Activated CD8-positive, alpha-beta T cell treated with anti-CD3 and anti-CD28 coated beads for 36 hours (primary cell): ENCODE measurements at regions not wholly inside any gene's neighbourhood (a gene's known extent, or its start where the extent isn't known, plus 50 kb on each side); places are given as distances from the start of the nearest gene placed in this dataset.

ENCODE experiments used
- ATAC-seq: fragments of 200-7000 bp; cut with Tn5 transposase; one replicate; pipeline ENCODE4 v1.10.0; 2021; ENCODE audit warnings: mild to moderate bottlenecking, moderate library complexity
- CTCF ChIA-PET: fragments of 350-600 bp; sonication (Branson Sonifier 250); formaldehyde crosslinking; loops from one replicate; lab custom pipeline; 2021; ENCODE audit warnings: antibody characterized with exemption; lab: Charles Lee
- POLR2A ChIA-PET: fragments of 350-600 bp; sonication (Branson Sonifier 250); formaldehyde crosslinking; loops from one replicate; lab custom pipeline; 2021; ENCODE audit warnings: antibody characterized with exemption; lab: Charles Lee
- DNase-seq: peaks from one replicate; pipeline ENCODE4 v3.0.0-alpha.2; 2020
- H3K27ac Mint-ChIP-seq: one replicate; pipeline ENCODE4 v1.8.0; 2021; ENCODE audit warnings: mild to moderate bottlenecking, mixed read lengths
- H3K27me3 Mint-ChIP-seq: one replicate; pipeline ENCODE4 v1.8.0; 2021; ENCODE audit warnings: mixed read lengths
- H3K36me3 Mint-ChIP-seq: one replicate; pipeline ENCODE4 v1.8.0; 2021; ENCODE audit warnings: low read depth, mixed read lengths
- H3K4me1 Mint-ChIP-seq: one replicate; pipeline ENCODE4 v1.8.0; 2021; ENCODE audit warnings: low read depth, mixed read lengths
- H3K4me3 Mint-ChIP-seq: one replicate; pipeline ENCODE4 v1.8.0; 2021; ENCODE audit warnings: mild to moderate bottlenecking, moderate library complexity, mixed read lengths
- H3K9me3 Mint-ChIP-seq: one replicate; pipeline ENCODE4 v1.8.0; 2021; ENCODE audit warnings: mixed read lengths
- CTCF ChIP-seq: fragments of 200-600 bp; IDR thresholded peaks from one replicate; pipeline ENCODE4 v1.8.0; 2022; ENCODE audit warnings: antibody characterized with exemption, mild to moderate bottlenecking
- intact Hi-C: fragments of 100-400 bp; cut with micrococcal nuclease; formaldehyde crosslinking; loops from one replicate; pipeline ENCODE4 v1.10.0; 2022

GRCh38 chr9:134518004-134518606 lies 123.5 kb upstream of the COL5A1 start:
- POLR2A ChIA-PET, result no interaction called here
- Mint-ChIP-seq H3K27ac (no peak overlapping the region), H3K4me1 (no peaks in the 10 kb centered on the region), H3K9me3 (no peaks in the 10 kb centered on the region), H3K36me3 (no peaks in the 10 kb centered on the region), H3K27me3 (no peaks in the 10 kb centered on the region), H3K4me3 (no peak overlapping the region)
- TF ChIP-seq CTCF, result no peak
- intact Hi-C loops, result no loop called here
- CTCF ChIA-PET, result no interaction called here
- DNase-seq (no peak), ATAC-seq (no peak)

GRCh38 chr9:134519375-134520070 lies 122.1 kb upstream of the COL5A1 start:
- no peak overlapping the region for H3K4me3 Mint-ChIP-seq
- H3K4me1 Mint-ChIP-seq, result no peaks in the 10 kb centered on the region
- no peak for TF ChIP-seq CTCF
- H3K27ac Mint-ChIP-seq, result no peak overlapping the region
- intact Hi-C loops, result no loop called here
- POLR2A ChIA-PET, result no interaction called here
- no peaks in the 10 kb centered on the region for H3K36me3 Mint-ChIP-seq
- no peak for DNase-seq
- no peaks in the 10 kb centered on the region for H3K27me3 Mint-ChIP-seq
- H3K9me3 Mint-ChIP-seq, result no peaks in the 10 kb centered on the region
- no peak for ATAC-seq
- CTCF ChIA-PET, result no interaction called here

GRCh38 chr9:134521817-134522501 lies 119.6 kb upstream of the COL5A1 start:
- DNase-seq (no peak), ATAC-seq (no peak)
- Mint-ChIP-seq H3K9me3 (no peaks in the 10 kb centered on the region), H3K4me3 (no peak overlapping the region), H3K27ac (no peak overlapping the region), H3K36me3 (no peaks in the 10 kb centered on the region), H3K27me3 (no peaks in the 10 kb centered on the region), H3K4me1 (no peaks in the 10 kb centered on the region)
- no peak for TF ChIP-seq CTCF
- ChIA-PET CTCF (no interaction called here), POLR2A (no interaction called here)
- intact Hi-C loops, result no loop called here

GRCh38 chr9:134522502-134522848 lies 119.1 kb upstream of the COL5A1 start:
- no peak for TF ChIP-seq CTCF
- Mint-ChIP-seq H3K9me3 (no peaks in the 10 kb centered on the region), H3K4me3 (no peak overlapping the region), H3K27me3 (no peaks in the 10 kb centered on the region), H3K27ac (no peak overlapping the region), H3K36me3 (no peaks in the 10 kb centered on the region), H3K4me1 (no peaks in the 10 kb centered on the region)
- ATAC-seq (no peak), DNase-seq (no peak)
- ChIA-PET CTCF (no interaction called here), POLR2A (no interaction called here)
- intact Hi-C loops, result no loop called here

- no peaks in the 10 kb centered on the region for H3K36me3 Mint-ChIP-seq
- intact Hi-C loops, result no loop called here
- TF ChIP-seq CTCF, result no peak
- H3K4me3 Mint-ChIP-seq, result no peak overlapping the region
- H3K9me3 Mint-ChIP-seq, result no peaks in the 10 kb centered on the region
- DNase-seq (no peak), ATAC-seq (no peak)
- POLR2A ChIA-PET, result no interaction called here
- H3K4me1 Mint-ChIP-seq, result no peaks in the 10 kb centered on the region
- no peak overlapping the region for H3K27ac Mint-ChIP-seq
- CTCF ChIA-PET, result no interaction called here
- H3K27me3 Mint-ChIP-seq, result no peaks in the 10 kb centered on the region
These were observed 118.6 kb upstream of the COL5A1 start for GRCh38 chr9:134522976-134523375.
